PC-3 (cell line): ENCODE measurements at regions not wholly inside any gene's neighbourhood (a gene's known extent, or its start where the extent isn't known, plus 50 kb on each side); places are given as distances from the start of the nearest gene placed in this dataset.
A peak's percentile ranks its signal among the peaks of the same experiment; 100 is the strongest.

Experiments used
- ATAC-seq: fragments of 200-7000 bp; cut with Tn5 transposase; 2 replicates; pipeline ENCODE4 v1.9.1; 2020; ENCODE audit warnings: mild to moderate bottlenecking, moderate library complexity
- BruUV-seq: library from RNA; stranded (reverse); fragments of 400-500 nt; replicated peaks from 2 replicates; lab custom pipeline; 2021; lab: Mats Ljungman, UMichigan
- CTCF ChIA-PET: fragments of 300-600 bp; sonication (Branson Sonifier 250); formaldehyde crosslinking; loops from one replicate; lab custom pipeline; 2022; ENCODE audit warnings: antibody characterized with exemption; lab: Charles Lee
- POLR2A ChIA-PET: fragments of 300-600 bp; sonication (Branson Sonifier 250); formaldehyde crosslinking; loops from one replicate; lab custom pipeline; 2022; ENCODE audit warnings: antibody characterized with exemption; ENCODE audit not compliant: unreplicated experiment; lab: Charles Lee
- DNase-seq: peaks from one replicate; pipeline ENCODE4 v3.0.0-alpha.2; 2015
- H2AFZ ChIP-seq: fragments of 300-600 bp; sonication (generic); 2 replicates; pipeline ENCODE4 v1.6.0; 2016; ENCODE audit warnings: antibody characterized with exemption, low read length
- H3F3A ChIP-seq: fragments of 300-600 bp; sonication (generic); one replicate; pipeline ENCODE4 v1.6.0; 2017; ENCODE audit warnings: antibody characterized with exemption, low read length, control low read depth, mild to moderate bottlenecking; ENCODE audit not compliant: unreplicated experiment
- H3K27ac ChIP-seq: fragments of 300-600 bp; sonication (generic); 2 replicates; pipeline ENCODE4 v1.5.1; 2016; ENCODE audit warnings: mild to moderate bottlenecking, low read length
- H3K27me3 ChIP-seq: fragments of 300-600 bp; sonication (generic); 2 replicates; pipeline ENCODE4 v1.6.1; 2016; ENCODE audit warnings: low read length, mixed read lengths
- H3K36me3 ChIP-seq: fragments of 300-600 bp; sonication (generic); 2 replicates; pipeline ENCODE4 v1.6.1; 2016; ENCODE audit warnings: low read depth, mixed run types, low read length, mixed read lengths
- H3K4me1 ChIP-seq: fragments of 300-600 bp; sonication (generic); 2 replicates; pipeline ENCODE4 v1.5.1; 2016; ENCODE audit warnings: low read length; ENCODE audit not compliant: insufficient read depth
- H3K4me2 ChIP-seq: fragments of 300-600 bp; sonication (generic); 2 replicates; pipeline ENCODE4 v1.6.0; 2016; ENCODE audit warnings: low read length
- H3K4me3 ChIP-seq: fragments of 300-600 bp; sonication (generic); 2 replicates; pipeline ENCODE4 v1.5.1; 2016; ENCODE audit warnings: mild to moderate bottlenecking, low read length, mixed read lengths
- H3K79me2 ChIP-seq: fragments of 300-600 bp; sonication (generic); 2 replicates; pipeline ENCODE4 v1.6.1; 2017; ENCODE audit warnings: low read length, mixed read lengths
- H3K9ac ChIP-seq: fragments of 300-600 bp; sonication (generic); 2 replicates; pipeline ENCODE4 v1.6.0; 2016; ENCODE audit warnings: mild to moderate bottlenecking, low read length
- H3K9me2 ChIP-seq: fragments of 300-600 bp; sonication (generic); replicated peaks from 2 replicates; pipeline ENCODE4 v1.6.1; 2016; ENCODE audit warnings: mixed run types, low read length, mixed read lengths
- H3K9me3 ChIP-seq: fragments of 300-600 bp; sonication (generic); 2 replicates; pipeline ENCODE4 v1.6.1; 2016; ENCODE audit warnings: low read length, mixed read lengths
- H4K20me1 ChIP-seq: fragments of 300-600 bp; sonication (generic); 2 replicates; pipeline ENCODE4 v1.6.1; 2016; ENCODE audit warnings: low read length, mixed read lengths
- CTCF ChIP-seq: fragments of 300-600 bp; sonication (generic); conservative IDR thresholded peaks from 2 replicates; pipeline ENCODE4 v1.5.1; 2017; ENCODE audit warnings: antibody characterized with exemption, low read depth, mild to moderate bottlenecking, low read length
- EZH2 ChIP-seq: fragments of 300-600 bp; sonication (generic); IDR thresholded peaks from one replicate; pipeline ENCODE4 v1.6.1; 2017; ENCODE audit warnings: antibody characterized with exemption, mild to moderate bottlenecking, low read length; ENCODE audit not compliant: unreplicated experiment
- EZH2phosphoT487 ChIP-seq: fragments of 300-600 bp; sonication (generic); IDR thresholded peaks from 2 replicates; pipeline ENCODE4 v1.6.1; 2018; ENCODE audit warnings: mild to moderate bottlenecking, antibody characterized with exemption, low read length, borderline replicate concordance
- intact Hi-C: fragments of 100-400 bp; cut with micrococcal nuclease; formaldehyde crosslinking; loops from 2 replicates; pipeline ENCODE4 v1.9.0; 2023

GRCh38 chr4:164484551-164484950 is 269.4 kb upstream of the SMIM31 start:
- no peaks in the 10 kb centered on the region for H3K9me3 ChIP-seq
- CTCF ChIA-PET = no interaction called here
- POLR2A ChIA-PET = no interaction called here

GRCh38 chr4:164485136-164485535 is 268.8 kb upstream of the SMIM31 start:
- Histone ChIP-seq H3K79me2 (no peaks in the 10 kb centered on the region), H3K4me3 (no peak overlapping the region), H3K27me3 (no peaks in the 10 kb centered on the region), H3K9me2 (no peaks in the 10 kb centered on the region), H3K36me3 (no peaks in the 10 kb centered on the region), H3K4me2 (no peak overlapping the region), H3K9ac (no peak overlapping the region), H3K27ac (no peak overlapping the region), H4K20me1 (no peaks in the 10 kb centered on the region), H3K4me1 (peaks cover 6% of the 10 kb centered on the region; the same call in 1 of the 2 replicates), H3K9me3 (no peaks in the 10 kb centered on the region), H2AFZ (no peak overlapping the region), H3F3A (no peaks in the 10 kb centered on the region)
- intact Hi-C loops = no loop called here
- ATAC-seq (no peak), DNase-seq (no peak)
- ChIA-PET POLR2A (no interaction called here), CTCF (no interaction called here)
- TF ChIP-seq CTCF = no peak
- no peak for TF ChIP-seq EZH2phosphoT487
- no peak for TF ChIP-seq EZH2
- no TSS peak for BruUV-seq

More at GRCh38 chr4:164484551-164484950, 269.4 kb upstream of the SMIM31 start:
- H3K9me2 ChIP-seq = no peaks in the 10 kb centered on the region
- peaks cover 6% of the 10 kb centered on the region; the same call in 1 of the 2 replicates for H3K4me1 ChIP-seq
- no peaks in the 10 kb centered on the region for H4K20me1 ChIP-seq
- no peaks in the 10 kb centered on the region for H3F3A ChIP-seq
- TF ChIP-seq EZH2 (no peak), EZH2phosphoT487 (no peak), CTCF (no peak)
- no TSS peak for BruUV-seq
- no peak overlapping the region for H3K4me3 ChIP-seq
- H3K36me3 ChIP-seq = no peaks in the 10 kb centered on the region
- intact Hi-C loops = no loop called here
- ATAC-seq (no peak), DNase-seq (no peak)
- H3K27ac ChIP-seq = no peak overlapping the region
- no peak overlapping the region for H3K9ac ChIP-seq
- H3K79me2 ChIP-seq = no peaks in the 10 kb centered on the region
- H3K27me3 ChIP-seq = no peaks in the 10 kb centered on the region
- H3K4me2 ChIP-seq = no peak overlapping the region
- no peak overlapping the region for H2AFZ ChIP-seq

- Histone ChIP-seq H3K9ac (no peak overlapping the region), H3K27ac (no peak overlapping the region), H3K79me2 (no peaks in the 10 kb centered on the region), H3K36me3 (no peaks in the 10 kb centered on the region), H2AFZ (no peak overlapping the region), H3K27me3 (no peaks in the 10 kb centered on the region), H3K9me2 (no peaks in the 10 kb centered on the region), H4K20me1 (no peaks in the 10 kb centered on the region), H3F3A (no peaks in the 10 kb centered on the region), H3K9me3 (no peaks in the 10 kb centered on the region), H3K4me1 (peaks cover 6% of the 10 kb centered on the region; the same call in 1 of the 2 replicates), H3K4me2 (no peak overlapping the region), H3K4me3 (no peak overlapping the region)
- ATAC-seq = no peak
- TF ChIP-seq CTCF = no peak
- TF ChIP-seq EZH2 = no peak
- no peak for TF ChIP-seq EZH2phosphoT487
- DNase-seq = peak; percentile 12
- CTCF ChIA-PET = no interaction called here
- intact Hi-C loops = no loop called here
- BruUV-seq = no TSS peak
- POLR2A ChIA-PET = no interaction called here
Measured at GRCh38 chr4:164488114-164488513, 265.8 kb upstream of the SMIM31 start.
